ENCODE measurements at regions not wholly inside any gene's neighbourhood (a gene's known extent, or its start where the extent isn't known, plus 50 kb on each side); places are given as distances from the start of the nearest gene placed in this dataset.

DNA sequence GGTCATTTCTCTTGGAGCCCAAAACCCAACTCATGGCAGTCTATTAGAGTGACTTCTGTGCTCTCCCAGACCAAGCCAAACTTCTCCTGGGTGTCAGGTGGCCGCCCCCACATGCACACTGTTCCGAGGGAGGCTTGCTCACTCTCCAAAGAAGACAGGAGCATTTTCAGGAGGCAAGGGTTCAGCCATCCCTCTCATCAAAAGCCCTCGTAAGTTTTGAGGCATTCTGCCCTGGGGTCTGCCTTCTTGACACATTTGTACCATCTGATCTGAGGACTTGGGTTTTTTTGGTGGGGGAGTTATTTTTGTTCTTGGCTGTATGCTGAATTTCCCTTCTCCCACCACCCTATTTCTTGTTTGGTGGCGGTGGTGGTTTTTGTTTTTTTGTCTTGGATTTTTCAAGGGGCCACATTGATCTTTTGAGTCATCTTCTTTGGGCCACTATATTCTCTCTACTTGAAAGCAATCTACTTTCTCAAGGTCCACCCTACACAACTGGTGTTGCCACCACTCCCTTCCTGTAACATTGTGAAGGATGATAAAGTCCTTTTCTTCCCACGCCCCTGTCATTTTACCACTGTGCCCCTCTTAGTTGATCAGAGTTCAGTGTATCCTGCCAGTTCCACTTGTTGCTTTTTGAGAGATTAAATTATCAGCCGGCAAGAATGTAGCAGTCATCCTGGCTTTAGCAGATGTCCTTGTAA is 255.8 kb downstream of the CYP26B1 start (continued):
- TF ChIP-seq, protein P1, sequence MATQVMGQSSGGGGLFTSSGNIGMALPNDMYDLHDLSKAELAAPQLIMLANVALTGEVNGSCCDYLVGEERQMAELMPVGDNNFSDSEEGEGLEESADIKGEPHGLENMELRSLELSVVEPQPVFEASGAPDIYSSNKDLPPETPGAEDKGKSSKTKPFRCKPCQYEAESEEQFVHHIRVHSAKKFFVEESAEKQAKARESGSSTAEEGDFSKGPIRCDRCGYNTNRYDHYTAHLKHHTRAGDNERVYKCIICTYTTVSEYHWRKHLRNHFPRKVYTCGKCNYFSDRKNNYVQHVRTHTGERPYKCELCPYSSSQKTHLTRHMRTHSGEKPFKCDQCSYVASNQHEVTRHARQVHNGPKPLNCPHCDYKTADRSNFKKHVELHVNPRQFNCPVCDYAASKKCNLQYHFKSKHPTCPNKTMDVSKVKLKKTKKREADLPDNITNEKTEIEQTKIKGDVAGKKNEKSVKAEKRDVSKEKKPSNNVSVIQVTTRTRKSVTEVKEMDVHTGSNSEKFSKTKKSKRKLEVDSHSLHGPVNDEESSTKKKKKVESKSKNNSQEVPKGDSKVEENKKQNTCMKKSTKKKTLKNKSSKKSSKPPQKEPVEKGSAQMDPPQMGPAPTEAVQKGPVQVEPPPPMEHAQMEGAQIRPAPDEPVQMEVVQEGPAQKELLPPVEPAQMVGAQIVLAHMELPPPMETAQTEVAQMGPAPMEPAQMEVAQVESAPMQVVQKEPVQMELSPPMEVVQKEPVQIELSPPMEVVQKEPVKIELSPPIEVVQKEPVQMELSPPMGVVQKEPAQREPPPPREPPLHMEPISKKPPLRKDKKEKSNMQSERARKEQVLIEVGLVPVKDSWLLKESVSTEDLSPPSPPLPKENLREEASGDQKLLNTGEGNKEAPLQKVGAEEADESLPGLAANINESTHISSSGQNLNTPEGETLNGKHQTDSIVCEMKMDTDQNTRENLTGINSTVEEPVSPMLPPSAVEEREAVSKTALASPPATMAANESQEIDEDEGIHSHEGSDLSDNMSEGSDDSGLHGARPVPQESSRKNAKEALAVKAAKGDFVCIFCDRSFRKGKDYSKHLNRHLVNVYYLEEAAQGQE (IDR thresholded peaks at IDR 0.05; ENCODE audit: unreplicated experiment) = no peak
- no peak for TF ChIP-seq CREB1 (CRISPR knock-in tag; IDR thresholded peaks at IDR 0.05; ENCODE audit: low read depth)

DNA sequence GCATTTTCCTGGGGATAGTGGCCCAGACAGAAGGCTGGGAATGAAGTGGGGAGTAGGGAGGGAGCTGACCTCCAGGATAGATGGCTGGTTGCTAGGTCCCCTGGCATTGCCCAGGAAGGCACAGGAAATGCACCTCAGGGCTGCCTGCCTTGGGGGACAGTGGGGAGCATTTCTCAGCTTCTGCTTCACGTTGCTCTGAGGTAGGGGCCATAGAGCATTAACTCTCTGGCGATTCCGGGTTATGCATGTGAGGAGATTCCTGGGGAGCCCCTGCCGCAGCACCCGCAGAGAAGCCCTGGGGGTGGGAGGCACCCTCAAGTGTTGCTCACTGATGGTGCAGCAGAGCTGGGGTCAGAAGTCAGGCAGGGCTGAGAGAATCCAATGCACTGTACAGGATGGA is 256.5 kb downstream of the CYP26B1 start:
- H2AFZ ChIP-seq = no peak overlapping the region
- Mint-ChIP-seq H3K4me3 (no peak overlapping the region), H3K27ac (no peak overlapping the region), H3K4me1 (no peaks in the 10 kb centered on the region), H3K9me3 (no peaks in the 10 kb centered on the region; the same call in 2 of the 3 replicates), H3K27me3 (ENCODE audit: insufficient read depth, low read depth, poor library complexity) (peaks cover 1% of the 10 kb centered on the region), H3K36me3 (ENCODE audit: low read depth) (no peaks in the 10 kb centered on the region)
- no peaks in the 10 kb centered on the region for H3K79me2 ChIP-seq (replicated peaks; ENCODE audit: insufficient read depth)
- H4K20me1 ChIP-seq (replicated peaks; ENCODE audit: insufficient read depth) = no peaks in the 10 kb centered on the region
- no peak overlapping the region for H3K4me3 ChIP-seq
- TF ChIP-seq ZNF331 (CRISPR knock-in tag; IDR thresholded peaks at IDR 0.05; ENCODE audit: low read depth) = no peak
- DNase-seq (ENCODE audit: low spot score) (no peak), ATAC-seq (no peak)
- H3K9me2 ChIP-seq (ENCODE audit: insufficient read depth) = no peaks in the 10 kb centered on the region
- H3K4me1 ChIP-seq (ENCODE audit: insufficient read depth) = no peaks in the 10 kb centered on the region
- H3K27ac ChIP-seq (ENCODE audit: low read depth) = no peak overlapping the region
- no peaks in the 10 kb centered on the region for H3F3A ChIP-seq (replicated peaks; ENCODE audit: low read depth)
- H3K36me3 ChIP-seq (ENCODE audit: insufficient read depth) = no peaks in the 10 kb centered on the region
- no peaks in the 10 kb centered on the region for H3K27me3 ChIP-seq (ENCODE audit: insufficient read depth)
- no peak overlapping the region for H3K4me2 ChIP-seq

DNA sequence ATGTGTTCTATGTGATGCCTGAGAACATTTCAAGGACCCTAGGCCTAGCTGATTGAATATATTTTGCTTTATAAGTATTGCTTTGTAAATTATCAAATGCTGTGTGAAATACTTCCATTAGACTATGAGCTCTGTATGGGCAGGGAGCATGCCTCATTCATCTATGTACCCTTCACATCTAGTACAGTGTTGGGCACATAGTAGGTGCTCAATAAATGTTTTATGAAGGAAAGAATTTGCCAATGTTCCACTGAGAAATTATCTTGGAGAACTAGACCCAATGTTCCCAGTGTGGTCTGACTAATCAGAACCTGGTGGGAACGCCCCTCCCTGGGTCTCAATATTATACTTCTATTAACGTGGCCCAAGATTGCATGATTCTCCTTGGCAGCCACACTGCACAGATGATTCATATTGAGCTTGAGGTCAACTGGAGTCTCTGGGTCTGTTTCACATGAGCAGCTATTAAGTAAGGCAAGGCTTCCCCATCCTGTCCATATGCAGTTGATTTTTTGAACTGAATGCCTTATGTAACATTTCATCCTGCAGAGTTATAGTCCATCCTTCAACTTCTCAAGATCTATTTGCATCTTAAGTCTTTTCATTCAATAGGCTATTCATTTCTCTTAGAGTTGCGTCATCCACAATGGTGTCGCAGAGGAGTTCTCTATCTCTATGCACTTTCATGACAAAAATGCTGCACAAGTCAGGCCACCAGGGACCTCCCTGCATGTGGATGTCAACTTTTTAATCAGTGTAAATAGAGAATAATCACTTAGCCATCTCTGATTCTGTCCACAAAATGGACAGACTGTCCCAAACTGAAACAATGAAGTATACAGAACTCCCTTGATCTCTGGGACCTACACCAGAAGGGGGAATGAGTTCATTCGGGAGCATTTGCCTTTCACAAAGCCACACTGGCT is 257.6 kb downstream of the CYP26B1 start:
- H2AFZ ChIP-seq = no peak overlapping the region
- DNase-seq (ENCODE audit: low spot score) (no peak), ATAC-seq (no peak)
- Mint-ChIP-seq H3K4me1 (no peaks in the 10 kb centered on the region), H3K9me3 (peaks cover 4% of the 10 kb centered on the region; the same call in 2 of the 3 replicates), H3K27me3 (ENCODE audit: insufficient read depth, low read depth, poor library complexity) (no peaks in the 10 kb centered on the region), H3K4me3 (no peak overlapping the region), H3K36me3 (ENCODE audit: low read depth) (no peaks in the 10 kb centered on the region), H3K27ac (no peak overlapping the region)
- H3K9me2 ChIP-seq (ENCODE audit: insufficient read depth) = no peaks in the 10 kb centered on the region
- H3K4me3 ChIP-seq = no peak overlapping the region
- no peaks in the 10 kb centered on the region for H4K20me1 ChIP-seq (replicated peaks; ENCODE audit: insufficient read depth)
- H3K4me1 ChIP-seq (ENCODE audit: insufficient read depth) = no peaks in the 10 kb centered on the region
- no peak overlapping the region for H3K4me2 ChIP-seq
- no peak overlapping the region for H3K27ac ChIP-seq (ENCODE audit: low read depth)
- no peaks in the 10 kb centered on the region for H3K79me2 ChIP-seq (replicated peaks; ENCODE audit: insufficient read depth)
- H3K27me3 ChIP-seq (ENCODE audit: insufficient read depth) = no peaks in the 10 kb centered on the region
- no peaks in the 10 kb centered on the region for H3K36me3 ChIP-seq (ENCODE audit: insufficient read depth)
- H3F3A ChIP-seq (replicated peaks; ENCODE audit: low read depth) = no peaks in the 10 kb centered on the region
- TF ChIP-seq, protein P1 (IDR thresholded peaks at IDR 0.05; ENCODE audit: unreplicated experiment) = no peak
- TF ChIP-seq, protein P2, sequence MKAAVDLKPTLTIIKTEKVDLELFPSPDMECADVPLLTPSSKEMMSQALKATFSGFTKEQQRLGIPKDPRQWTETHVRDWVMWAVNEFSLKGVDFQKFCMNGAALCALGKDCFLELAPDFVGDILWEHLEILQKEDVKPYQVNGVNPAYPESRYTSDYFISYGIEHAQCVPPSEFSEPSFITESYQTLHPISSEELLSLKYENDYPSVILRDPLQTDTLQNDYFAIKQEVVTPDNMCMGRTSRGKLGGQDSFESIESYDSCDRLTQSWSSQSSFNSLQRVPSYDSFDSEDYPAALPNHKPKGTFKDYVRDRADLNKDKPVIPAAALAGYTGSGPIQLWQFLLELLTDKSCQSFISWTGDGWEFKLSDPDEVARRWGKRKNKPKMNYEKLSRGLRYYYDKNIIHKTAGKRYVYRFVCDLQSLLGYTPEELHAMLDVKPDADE (IDR thresholded peaks at IDR 0.05) = no peak
- TF ChIP-seq EZH2phosphoT487 (IDR thresholded peaks at IDR 0.05; ENCODE audit: unreplicated experiment) = no peak
